ENCODE measurements at regions not wholly inside any gene's neighbourhood (a gene's known extent, or its start where the extent isn't known, plus 50 kb on each side); places are given as distances from the start of the nearest gene placed in this dataset.

DNA sequence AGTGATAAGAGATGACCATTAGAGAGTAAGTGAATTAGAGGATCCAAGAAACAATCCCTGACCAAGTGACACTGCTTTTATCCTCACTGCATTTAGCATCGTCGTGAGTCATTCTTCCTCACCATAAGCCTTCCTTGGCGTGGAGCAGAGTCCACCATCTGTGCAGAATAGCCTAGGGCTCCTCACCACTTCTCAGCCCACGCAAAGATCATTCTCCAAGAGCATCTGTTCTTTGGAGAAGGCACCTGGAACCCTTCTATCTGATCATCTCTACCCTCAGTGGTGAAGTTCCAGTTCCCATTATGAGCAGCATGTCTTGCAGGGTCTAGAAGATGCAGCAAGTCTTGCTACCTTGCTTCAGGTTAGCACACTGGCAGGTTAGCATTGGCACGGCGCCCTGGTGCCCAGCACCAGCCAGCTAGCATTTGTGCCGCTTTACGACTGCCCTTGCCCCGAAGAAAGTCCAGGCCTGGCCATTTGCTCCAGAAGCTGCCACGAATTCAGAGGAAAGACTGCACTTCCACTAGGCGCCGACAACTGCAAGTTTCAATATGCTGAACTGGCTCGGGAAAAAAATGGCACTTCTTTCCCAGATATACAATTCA is 225.8 kb downstream of the TTC32 start:
- TF ChIP-seq, protein P1, sequence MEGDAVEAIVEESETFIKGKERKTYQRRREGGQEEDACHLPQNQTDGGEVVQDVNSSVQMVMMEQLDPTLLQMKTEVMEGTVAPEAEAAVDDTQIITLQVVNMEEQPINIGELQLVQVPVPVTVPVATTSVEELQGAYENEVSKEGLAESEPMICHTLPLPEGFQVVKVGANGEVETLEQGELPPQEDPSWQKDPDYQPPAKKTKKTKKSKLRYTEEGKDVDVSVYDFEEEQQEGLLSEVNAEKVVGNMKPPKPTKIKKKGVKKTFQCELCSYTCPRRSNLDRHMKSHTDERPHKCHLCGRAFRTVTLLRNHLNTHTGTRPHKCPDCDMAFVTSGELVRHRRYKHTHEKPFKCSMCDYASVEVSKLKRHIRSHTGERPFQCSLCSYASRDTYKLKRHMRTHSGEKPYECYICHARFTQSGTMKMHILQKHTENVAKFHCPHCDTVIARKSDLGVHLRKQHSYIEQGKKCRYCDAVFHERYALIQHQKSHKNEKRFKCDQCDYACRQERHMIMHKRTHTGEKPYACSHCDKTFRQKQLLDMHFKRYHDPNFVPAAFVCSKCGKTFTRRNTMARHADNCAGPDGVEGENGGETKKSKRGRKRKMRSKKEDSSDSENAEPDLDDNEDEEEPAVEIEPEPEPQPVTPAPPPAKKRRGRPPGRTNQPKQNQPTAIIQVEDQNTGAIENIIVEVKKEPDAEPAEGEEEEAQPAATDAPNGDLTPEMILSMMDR (IDR thresholded peaks at IDR 0.05): no peak
- TF ChIP-seq POLR2AphosphoS5 (IDR thresholded peaks at IDR 0.05; ENCODE audit: insufficient read depth in 1 of 2, low read depth in 1 of 2) (no peak), POLR2A (IDR thresholded peaks at IDR 0.05) (no peak)

Measured in vagina (tissue), 2 donors.